NCI-H1436 treated with DMSO at 0.1 percent for 48 hours (cell line): ENCODE measurements at regions not wholly inside any gene's neighbourhood (a gene's known extent, or its start where the extent isn't known, plus 50 kb on each side); places are given as distances from the start of the nearest gene placed in this dataset.
"Not testable (repeated sequence)": the region's sequence is repeated elsewhere in the genome, so short reads cannot be mapped to it uniquely, and the experiment has no call there.

Source experiments
- DNase-seq: peaks from one replicate; lab custom pipeline; 2025; lab: John Stamatoyannopoulos, UW

- no peak for DNase-seq
Observed at GRCh38 chr4:128688846-128689437, 120.6 kb upstream of the JADE1 start.

DNA sequence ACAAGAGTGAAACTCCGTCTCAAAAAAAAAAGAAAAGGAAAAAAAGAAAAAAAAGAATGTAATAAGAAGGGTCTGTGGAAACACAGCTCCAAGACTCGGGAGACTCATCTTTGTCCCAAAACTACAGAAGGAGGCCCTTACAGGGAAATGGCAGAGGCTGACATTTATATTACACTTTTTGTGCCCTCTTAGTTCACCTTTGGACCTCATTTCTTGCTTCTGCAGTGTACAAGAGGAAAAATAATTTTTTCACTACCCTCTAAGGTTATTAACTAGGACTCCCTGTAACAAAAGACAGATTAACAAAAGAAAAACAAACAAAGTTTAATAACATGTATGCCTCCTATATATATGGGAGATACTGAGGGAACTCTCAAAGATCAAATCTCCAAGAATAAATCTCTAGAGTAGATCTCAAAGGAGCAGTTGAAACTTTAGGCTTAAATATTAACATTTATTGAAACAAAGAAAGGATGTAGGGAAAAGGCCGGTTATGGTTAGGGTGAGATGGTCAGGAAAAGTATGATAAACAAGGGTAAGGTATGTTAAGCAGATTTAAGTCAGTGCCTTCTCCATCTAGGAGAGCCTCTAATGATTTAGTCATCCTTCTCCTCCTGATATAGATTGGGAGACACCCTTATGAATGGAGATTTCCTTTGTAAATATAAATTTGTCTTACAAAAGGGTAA, 121.3 kb upstream of the JADE1 start:
- no peak for DNase-seq

GRCh38 chr4:128686810-128687209, 122.7 kb upstream of the JADE1 start:
- DNase-seq, result no peak

GRCh38 chr4:128686032-128686465, 123.5 kb upstream of the JADE1 start:
- DNase-seq, result no peak

GRCh38 chr4:128684016-128684415, 125.5 kb upstream of the JADE1 start:
- no peak for DNase-seq

GRCh38 chr4:128682942-128683666, 126.4 kb upstream of the JADE1 start:
- no peak for DNase-seq

GRCh38 chr4:128676095-128676494, 133.4 kb upstream of the JADE1 start:
- no peak for DNase-seq

DNA sequence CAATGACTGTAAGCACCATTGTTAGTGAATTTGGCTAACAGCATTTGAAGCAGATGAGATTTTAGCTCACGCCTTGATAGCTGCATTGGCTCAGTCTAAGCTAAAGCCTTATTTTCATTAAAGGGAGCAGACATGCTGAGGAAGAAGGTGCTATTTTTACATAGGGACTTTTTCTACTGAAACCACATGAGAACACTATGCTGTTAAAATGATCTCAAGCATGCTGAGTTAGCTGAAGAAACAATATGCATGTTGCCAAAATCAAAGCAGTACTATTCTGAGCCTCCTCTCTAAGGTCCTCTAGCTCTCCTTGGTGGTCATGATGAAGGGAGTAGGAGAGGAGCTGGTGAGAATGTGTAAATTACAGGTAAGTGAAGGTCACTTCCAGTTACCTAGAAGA, 134.4 kb upstream of the JADE1 start:
- DNase-seq, result no peak

- not testable (repeated sequence) for DNase-seq
Observed at GRCh38 chr4:128673159-128673558, 136.3 kb upstream of the JADE1 start.

DNA sequence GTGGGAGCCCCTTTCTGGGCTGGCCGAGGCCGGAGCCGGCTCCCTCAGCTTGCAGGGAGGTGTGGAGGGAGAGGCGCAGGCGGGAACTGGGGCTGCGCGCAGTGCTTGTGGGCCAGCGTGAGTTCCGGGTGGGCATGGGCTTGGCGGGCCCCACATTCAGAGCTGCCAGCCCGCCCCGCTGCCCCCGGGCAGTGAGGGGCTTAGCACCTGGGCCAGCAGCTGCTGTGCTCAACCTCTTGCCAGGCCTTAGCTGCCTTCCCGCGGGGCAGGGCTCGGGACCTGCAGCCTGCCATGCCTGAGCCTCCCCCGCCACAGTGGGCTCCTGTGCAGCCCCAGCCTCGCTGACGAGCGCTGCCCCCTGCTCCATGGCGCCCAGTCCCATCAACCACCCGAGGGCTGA, 136.9 kb upstream of the JADE1 start:
- DNase-seq, result not testable (repeated sequence)

DNA sequence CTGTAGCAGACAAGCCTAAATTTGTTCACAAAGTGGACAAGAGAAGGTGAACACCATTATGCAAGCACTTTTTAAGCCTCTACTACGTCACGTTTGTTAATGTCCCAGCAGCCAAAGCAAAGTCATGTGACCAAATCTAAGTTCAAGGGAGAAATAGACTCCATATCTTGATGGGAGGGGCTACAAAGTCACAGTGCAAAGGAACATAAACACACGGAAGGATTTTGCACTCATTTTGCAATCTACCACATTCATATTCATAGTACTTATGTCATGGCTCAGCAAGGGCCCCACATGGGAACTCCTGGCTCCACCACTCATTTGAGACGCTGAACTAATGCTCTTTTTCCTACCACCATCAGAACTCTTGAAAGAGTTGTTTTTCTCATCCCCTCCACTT, 139.0 kb upstream of the JADE1 start:
- DNase-seq, result no peak

- no peak for DNase-seq
Observed at GRCh38 chr4:128668566-128668965, 140.9 kb upstream of the JADE1 start.

- no peak for DNase-seq
Observed at GRCh38 chr4:128665514-128665913, 144.0 kb upstream of the JADE1 start.

- no peak for DNase-seq
Observed at GRCh38 chr4:128663325-128663724, 146.2 kb upstream of the JADE1 start.

DNA sequence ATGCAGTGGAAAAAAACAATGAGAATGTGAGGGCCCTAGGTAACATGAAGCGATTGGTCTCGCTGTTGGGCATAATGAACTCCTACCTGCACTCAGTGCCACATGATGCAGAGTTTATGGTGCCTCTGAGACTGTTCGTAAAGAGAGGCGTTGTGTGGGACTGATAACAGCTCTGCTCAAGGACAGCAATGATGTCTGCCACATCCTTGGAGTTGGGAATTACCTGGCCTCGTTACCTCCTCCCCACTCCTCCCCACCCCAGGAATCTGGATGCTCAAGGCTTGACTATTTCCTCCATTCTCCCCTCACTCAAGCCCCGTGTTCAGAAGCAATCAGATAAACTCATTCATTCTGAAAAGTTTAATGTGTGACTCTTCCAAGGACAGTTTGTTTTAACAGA, 148.0 kb upstream of the JADE1 start:
- no peak for DNase-seq

- no peak for DNase-seq
Observed at GRCh38 chr4:128660361-128661215, 148.9 kb upstream of the JADE1 start.

- no peak for DNase-seq
Observed at GRCh38 chr4:128658214-128658631, 151.3 kb upstream of the JADE1 start.

DNA sequence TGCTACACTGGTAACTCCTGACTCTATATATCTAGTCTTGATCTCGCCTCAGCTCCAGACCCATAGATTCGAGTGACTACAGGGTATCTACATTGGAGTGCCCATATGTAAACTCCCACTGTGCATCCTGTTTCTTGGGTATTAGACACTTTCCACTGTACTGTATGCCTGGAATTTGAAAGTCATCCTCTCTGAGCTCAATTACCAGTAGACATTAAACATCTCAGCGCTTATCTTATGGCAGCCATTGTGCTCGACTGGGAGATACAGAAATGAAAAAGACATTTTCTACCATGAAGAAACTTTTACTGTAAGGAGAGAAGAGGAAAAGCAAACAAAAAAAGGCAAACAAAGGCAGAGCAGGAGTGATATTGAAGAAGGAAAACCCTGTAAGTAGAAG, 151.9 kb upstream of the JADE1 start:
- DNase-seq, result no peak

DNA sequence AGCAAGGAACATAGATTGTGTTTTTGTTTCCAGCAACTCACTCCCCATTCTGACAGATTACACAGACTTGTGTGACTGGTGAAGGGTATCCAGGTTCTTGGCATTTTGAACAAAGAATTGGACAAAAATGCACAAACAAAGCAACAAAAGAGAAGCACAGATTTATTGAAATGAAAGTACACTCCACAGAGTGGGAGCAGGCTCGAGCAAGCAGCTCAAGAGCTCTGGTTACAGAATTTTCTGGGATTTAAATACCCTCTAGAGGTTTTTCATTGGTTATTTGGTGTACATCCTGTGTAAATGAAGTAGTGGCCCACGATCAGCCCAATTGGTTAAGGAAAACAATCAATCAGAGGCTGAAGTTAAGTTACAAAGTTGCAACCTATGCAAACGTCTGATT, 155.0 kb upstream of the JADE1 start:
- no peak for DNase-seq

- no peak for DNase-seq
Observed at GRCh38 chr4:128653527-128654444, 155.7 kb upstream of the JADE1 start.

- no peak for DNase-seq
Observed at GRCh38 chr4:128649575-128650205, 159.8 kb upstream of the JADE1 start.
